Body of pancreas (tissue), 4 donors: ENCODE measurements at regions not wholly inside any gene's neighbourhood (a gene's known extent, or its start where the extent isn't known, plus 50 kb on each side); places are given as distances from the start of the nearest gene placed in this dataset.
"Not testable (repeated sequence)": the region's sequence is repeated elsewhere in the genome, so short reads cannot be mapped to it uniquely, and the experiment has no call there.

Experiments used
- ATAC-seq: fragments of 150-250 bp; one replicate; pipeline ENCODE4 v1.9.1; 2016
- DNase-seq, 4 donors: peaks; one replicate each; pipeline ENCODE4 v3.0.0-alpha.2; 2019
- H3K27ac ChIP-seq, 4 donors: fragments of 200-600 bp; sonication (generic); 1 replicate in 3 of 4; 2 replicates in 1 of 4; pipeline versions ENCODE4 v1.5.1 to v1.6.1; 2016 to 2019; ENCODE audit warnings: mild to moderate bottlenecking in 1 of 4, mixed read lengths in 1 of 4, moderate library complexity in 1 of 4
- H3K27me3 ChIP-seq, 2 donors: fragments of 200-600 bp; sonication (generic); one replicate each; pipeline ENCODE4 v1.6.0; 2016; ENCODE audit warnings: mild to moderate bottlenecking in 1 of 2
- H3K36me3 ChIP-seq, 2 donors: fragments of 200-600 bp; sonication (generic); replicated peaks in 1 of 2; 2 replicates each; pipeline ENCODE4 v1.5.1; 2016; ENCODE audit warnings: low read depth in 2 of 2; ENCODE audit not compliant: insufficient read depth in 1 of 2
- H3K4me1 ChIP-seq: fragments of 200-600 bp; sonication (generic); one replicate; pipeline ENCODE4 v1.6.0; 2016
- H3K4me3 ChIP-seq, 2 donors: fragments of 200-600 bp; sonication (generic); 1 replicate in 1 of 2; 2 replicates in 1 of 2; pipeline ENCODE4 v1.5.1; 2016 to 2019
- H3K9me3 ChIP-seq, 3 donors: fragments of 200-600 bp; sonication (generic); 1 replicate in 2 of 3; 2 replicates in 1 of 3; pipeline ENCODE4 v1.5.1; 2016
- CTCF ChIP-seq, 7 experiments: fragments of 450-650 bp in 4 of 7; fragments of 200-600 bp in 3 of 7; sonication (generic) in 3 of 7; IDR thresholded peaks; one replicate each; pipeline ENCODE4 v1.5.1; 2016 to 2019; ENCODE audit warnings: antibody characterized with exemption in 7 of 7
- POLR2A ChIP-seq, 3 donors: fragments of 450-650 bp; IDR thresholded peaks; one replicate each; pipeline ENCODE4 v1.6.1; 2016; ENCODE audit warnings: antibody characterized with exemption in 3 of 3, mild to moderate bottlenecking in 2 of 3
- WGBS, 2 donors: methylation state at CpG; one replicate each; pipeline ENCODE4 v1.1.5; 2017; 5-methylcytosine and 5-hydroxymethylcytosine counted together
- intact Hi-C: fragments of 100-400 bp; cut with DNase I; formaldehyde crosslinking; loops from one replicate; pipeline ENCODE4 v1.15.1; 2023

GRCh38 chr21:35191754-35192153 lies 142.7 kb upstream of the RUNX1 start:
- DNase-seq (no peak), ATAC-seq (no peak)
- Histone ChIP-seq H3K4me3 (no peak overlapping the region), H3K9me3 (no peaks in the 10 kb centered on the region), H3K27me3 (no peaks in the 10 kb centered on the region), H3K27ac (no peak overlapping the region), H3K36me3 (no peaks in the 10 kb centered on the region), H3K4me1 (no peaks in the 10 kb centered on the region)
- intact Hi-C loops = no loop called here
- TF ChIP-seq CTCF (IDR thresholded peaks at IDR 0.05) (no peak), POLR2A (IDR thresholded peaks at IDR 0.05) (no peak)

- H3K36me3 ChIP-seq = no peaks in the 10 kb centered on the region
- H3K4me3 ChIP-seq = no peak overlapping the region
- H3K4me1 ChIP-seq = no peaks in the 10 kb centered on the region
- H3K27me3 ChIP-seq = no peaks in the 10 kb centered on the region
- intact Hi-C loops = no loop called here
- ATAC-seq (no peak), DNase-seq (no peak)
- TF ChIP-seq CTCF (IDR thresholded peaks at IDR 0.05) = no peak
- TF ChIP-seq POLR2A (IDR thresholded peaks at IDR 0.05) = no peak
- 65 to 77% methylated on average over 6 of the region's 6 CpGs for WGBS, 2 donors
- H3K9me3 ChIP-seq = no peaks in the 10 kb centered on the region
- no peak overlapping the region for H3K27ac ChIP-seq
Observed at GRCh38 chr21:35191128-35191527, 142.0 kb upstream of the RUNX1 start.

- TF ChIP-seq CTCF (IDR thresholded peaks at IDR 0.05) = no peak
- no peak for TF ChIP-seq POLR2A (IDR thresholded peaks at IDR 0.05)
- H3K4me3 ChIP-seq = no peak overlapping the region
- H3K9me3 ChIP-seq = no peaks in the 10 kb centered on the region
- no peaks in the 10 kb centered on the region for H3K36me3 ChIP-seq
- no peaks in the 10 kb centered on the region for H3K4me1 ChIP-seq
- DNase-seq (no peak), ATAC-seq (no peak)
- no peak overlapping the region for H3K27ac ChIP-seq
- intact Hi-C loops = no loop called here
- H3K27me3 ChIP-seq = no peaks in the 10 kb centered on the region
- WGBS, 2 donors = 60 to 72% methylated on average over 5 of the region's 5 CpGs
Observed at GRCh38 chr21:35190201-35190701, 141.1 kb upstream of the RUNX1 start.

GRCh38 chr21:35189077-35189863 lies 140.2 kb upstream of the RUNX1 start:
- DNase-seq (peak in 2 of 4 donors; percentile 7 to 30), ATAC-seq (no peak)
- H3K9me3 ChIP-seq = no peaks in the 10 kb centered on the region
- no peak overlapping the region for H3K27ac ChIP-seq
- TF ChIP-seq CTCF (IDR thresholded peaks at IDR 0.05) (no peak), POLR2A (IDR thresholded peaks at IDR 0.05) (no peak)
- no peaks in the 10 kb centered on the region for H3K27me3 ChIP-seq
- 21 to 23% methylated on average over 8 of the region's 8 CpGs for WGBS, 2 donors
- no peaks in the 10 kb centered on the region for H3K36me3 ChIP-seq
- intact Hi-C loops = no loop called here
- no peaks in the 10 kb centered on the region for H3K4me1 ChIP-seq
- H3K4me3 ChIP-seq = no peak overlapping the region

- H3K4me1 ChIP-seq, intact Hi-C loops, H3K4me3 ChIP-seq, H3K36me3 ChIP-seq, DNase-seq, H3K9me3 ChIP-seq, H3K27me3 ChIP-seq, ATAC-seq, H3K27ac ChIP-seq: not testable (repeated sequence)
- WGBS, 2 donors = 62 to 63% methylated on average over 2 of the region's 2 CpGs
Observed at GRCh38 chr21:35183389-35183788, 134.3 kb upstream of the RUNX1 start.
